ENCODE measurements at regions not wholly inside any gene's neighbourhood (a gene's known extent, or its start where the extent isn't known, plus 50 kb on each side); places are given as distances from the start of the nearest gene placed in this dataset.

DNA sequence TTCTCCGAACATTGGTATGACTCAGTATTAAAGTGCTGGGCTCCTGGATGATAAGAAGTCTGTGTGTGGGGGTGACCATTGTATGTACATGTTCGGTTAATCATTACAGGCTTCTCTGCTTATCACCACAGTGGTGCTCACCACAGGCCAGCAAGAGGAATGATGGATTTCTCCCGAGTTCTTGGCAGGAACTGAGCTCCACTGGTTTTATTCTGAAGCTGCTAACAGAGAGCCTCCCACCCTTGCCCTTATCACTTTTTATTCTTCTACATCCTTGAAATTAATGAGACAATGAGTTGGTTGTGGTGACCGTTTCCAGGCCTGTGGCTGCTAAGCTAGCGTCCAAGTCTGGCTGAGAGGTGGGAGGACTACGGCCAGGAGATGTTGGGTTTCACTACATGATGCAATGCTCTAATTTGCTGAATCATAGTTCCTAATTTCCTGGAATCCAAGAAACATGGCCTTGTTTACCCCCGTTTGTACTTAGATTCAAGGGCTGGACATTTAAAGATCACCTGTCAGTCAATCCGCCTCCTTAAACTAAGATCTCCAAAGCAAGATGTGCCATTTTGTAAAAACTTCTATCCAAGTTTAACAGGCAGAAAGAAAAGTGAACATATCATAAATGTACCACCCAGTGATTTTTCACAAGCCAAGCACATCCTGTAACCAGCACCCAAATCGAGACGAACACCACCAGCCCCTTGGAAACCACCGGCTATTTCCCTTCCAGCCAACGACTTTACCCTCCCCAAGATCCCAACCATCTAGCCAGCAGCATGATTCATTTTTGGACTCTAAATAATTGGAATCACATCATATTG lies 172.5 kb downstream of the FOXA2 start (continued):
- TF ChIP-seq, protein P1, sequence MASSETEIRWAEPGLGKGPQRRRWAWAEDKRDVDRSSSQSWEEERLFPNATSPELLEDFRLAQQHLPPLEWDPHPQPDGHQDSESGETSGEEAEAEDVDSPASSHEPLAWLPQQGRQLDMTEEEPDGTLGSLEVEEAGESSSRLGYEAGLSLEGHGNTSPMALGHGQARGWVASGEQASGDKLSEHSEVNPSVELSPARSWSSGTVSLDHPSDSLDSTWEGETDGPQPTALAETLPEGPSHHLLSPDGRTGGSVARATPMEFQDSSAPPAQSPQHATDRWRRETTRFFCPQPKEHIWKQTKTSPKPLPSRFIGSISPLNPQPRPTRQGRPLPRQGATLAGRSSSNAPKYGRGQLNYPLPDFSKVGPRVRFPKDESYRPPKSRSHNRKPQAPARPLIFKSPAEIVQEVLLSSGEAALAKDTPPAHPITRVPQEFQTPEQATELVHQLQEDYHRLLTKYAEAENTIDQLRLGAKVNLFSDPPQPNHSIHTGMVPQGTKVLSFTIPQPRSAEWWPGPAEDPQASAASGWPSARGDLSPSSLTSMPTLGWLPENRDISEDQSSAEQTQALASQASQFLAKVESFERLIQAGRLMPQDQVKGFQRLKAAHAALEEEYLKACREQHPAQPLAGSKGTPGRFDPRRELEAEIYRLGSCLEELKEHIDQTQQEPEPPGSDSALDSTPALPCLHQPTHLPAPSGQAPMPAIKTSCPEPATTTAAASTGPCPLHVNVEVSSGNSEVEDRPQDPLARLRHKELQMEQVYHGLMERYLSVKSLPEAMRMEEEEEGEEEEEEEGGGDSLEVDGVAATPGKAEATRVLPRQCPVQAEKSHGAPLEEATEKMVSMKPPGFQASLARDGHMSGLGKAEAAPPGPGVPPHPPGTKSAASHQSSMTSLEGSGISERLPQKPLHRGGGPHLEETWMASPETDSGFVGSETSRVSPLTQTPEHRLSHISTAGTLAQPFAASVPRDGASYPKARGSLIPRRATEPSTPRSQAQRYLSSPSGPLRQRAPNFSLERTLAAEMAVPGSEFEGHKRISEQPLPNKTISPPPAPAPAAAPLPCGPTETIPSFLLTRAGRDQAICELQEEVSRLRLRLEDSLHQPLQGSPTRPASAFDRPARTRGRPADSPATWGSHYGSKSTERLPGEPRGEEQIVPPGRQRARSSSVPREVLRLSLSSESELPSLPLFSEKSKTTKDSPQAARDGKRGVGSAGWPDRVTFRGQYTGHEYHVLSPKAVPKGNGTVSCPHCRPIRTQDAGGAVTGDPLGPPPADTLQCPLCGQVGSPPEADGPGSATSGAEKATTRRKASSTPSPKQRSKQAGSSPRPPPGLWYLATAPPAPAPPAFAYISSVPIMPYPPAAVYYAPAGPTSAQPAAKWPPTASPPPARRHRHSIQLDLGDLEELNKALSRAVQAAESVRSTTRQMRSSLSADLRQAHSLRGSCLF (CRISPR knock-in tag; IDR thresholded peaks at IDR 0.05; ENCODE audit: borderline replicate concordance): no peak
- no peak; the same call in 1 of the 2 replicates for TF ChIP-seq MBD4 (IDR thresholded peaks at IDR 0.05; ENCODE audit: borderline replicate concordance, low read length)
- TF ChIP-seq ZNF33A (CRISPR knock-in tag; IDR thresholded peaks at IDR 0.05; ENCODE audit: borderline replicate concordance): no peak
- TF ChIP-seq NCOA2 (CRISPR knock-in tag; IDR thresholded peaks at IDR 0.05): peak; percentile 93
- no peak for TF ChIP-seq YEATS4 (CRISPR knock-in tag; IDR thresholded peaks at IDR 0.05; ENCODE audit: borderline replicate concordance)
- TF ChIP-seq, protein P2, sequence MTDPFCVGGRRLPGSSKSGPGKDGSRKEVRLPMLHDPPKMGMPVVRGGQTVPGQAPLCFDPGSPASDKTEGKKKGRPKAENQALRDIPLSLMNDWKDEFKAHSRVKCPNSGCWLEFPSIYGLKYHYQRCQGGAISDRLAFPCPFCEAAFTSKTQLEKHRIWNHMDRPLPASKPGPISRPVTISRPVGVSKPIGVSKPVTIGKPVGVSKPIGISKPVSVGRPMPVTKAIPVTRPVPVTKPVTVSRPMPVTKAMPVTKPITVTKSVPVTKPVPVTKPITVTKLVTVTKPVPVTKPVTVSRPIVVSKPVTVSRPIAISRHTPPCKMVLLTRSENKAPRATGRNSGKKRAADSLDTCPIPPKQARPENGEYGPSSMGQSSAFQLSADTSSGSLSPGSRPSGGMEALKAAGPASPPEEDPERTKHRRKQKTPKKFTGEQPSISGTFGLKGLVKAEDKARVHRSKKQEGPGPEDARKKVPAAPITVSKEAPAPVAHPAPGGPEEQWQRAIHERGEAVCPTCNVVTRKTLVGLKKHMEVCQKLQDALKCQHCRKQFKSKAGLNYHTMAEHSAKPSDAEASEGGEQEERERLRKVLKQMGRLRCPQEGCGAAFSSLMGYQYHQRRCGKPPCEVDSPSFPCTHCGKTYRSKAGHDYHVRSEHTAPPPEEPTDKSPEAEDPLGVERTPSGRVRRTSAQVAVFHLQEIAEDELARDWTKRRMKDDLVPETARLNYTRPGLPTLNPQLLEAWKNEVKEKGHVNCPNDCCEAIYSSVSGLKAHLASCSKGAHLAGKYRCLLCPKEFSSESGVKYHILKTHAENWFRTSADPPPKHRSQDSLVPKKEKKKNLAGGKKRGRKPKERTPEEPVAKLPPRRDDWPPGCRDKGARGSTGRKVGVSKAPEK (CRISPR knock-in tag; IDR thresholded peaks at IDR 0.05; ENCODE audit: borderline replicate concordance): 0 out of 2 replicates have a peak, but pooled peaks have one; percentile 72
- TF ChIP-seq ZBTB20 (CRISPR knock-in tag; IDR thresholded peaks at IDR 0.05; ENCODE audit: borderline replicate concordance, low read depth): no peak
- TF ChIP-seq ZNF3 (CRISPR knock-in tag; IDR thresholded peaks at IDR 0.05): 0 out of 2 replicates have a peak, but pooled peaks have one; percentile 28
- peak; percentile 93 for TF ChIP-seq FOSL2 (CRISPR knock-in tag; IDR thresholded peaks at IDR 0.05)
- no peak for TF ChIP-seq PHF5A (CRISPR knock-in tag; IDR thresholded peaks at IDR 0.05; ENCODE audit: low read depth, unreplicated experiment)
- TF ChIP-seq RBFOX2 (IDR thresholded peaks at IDR 0.05; ENCODE audit: low read depth, low read length): peak; percentile 81
- TF ChIP-seq ZNF460 (CRISPR knock-in tag; IDR thresholded peaks at IDR 0.05; ENCODE audit: borderline replicate concordance): no peak
- no peak for TF ChIP-seq RELA (CRISPR knock-in tag; IDR thresholded peaks at IDR 0.05)
- TF ChIP-seq, protein P3, sequence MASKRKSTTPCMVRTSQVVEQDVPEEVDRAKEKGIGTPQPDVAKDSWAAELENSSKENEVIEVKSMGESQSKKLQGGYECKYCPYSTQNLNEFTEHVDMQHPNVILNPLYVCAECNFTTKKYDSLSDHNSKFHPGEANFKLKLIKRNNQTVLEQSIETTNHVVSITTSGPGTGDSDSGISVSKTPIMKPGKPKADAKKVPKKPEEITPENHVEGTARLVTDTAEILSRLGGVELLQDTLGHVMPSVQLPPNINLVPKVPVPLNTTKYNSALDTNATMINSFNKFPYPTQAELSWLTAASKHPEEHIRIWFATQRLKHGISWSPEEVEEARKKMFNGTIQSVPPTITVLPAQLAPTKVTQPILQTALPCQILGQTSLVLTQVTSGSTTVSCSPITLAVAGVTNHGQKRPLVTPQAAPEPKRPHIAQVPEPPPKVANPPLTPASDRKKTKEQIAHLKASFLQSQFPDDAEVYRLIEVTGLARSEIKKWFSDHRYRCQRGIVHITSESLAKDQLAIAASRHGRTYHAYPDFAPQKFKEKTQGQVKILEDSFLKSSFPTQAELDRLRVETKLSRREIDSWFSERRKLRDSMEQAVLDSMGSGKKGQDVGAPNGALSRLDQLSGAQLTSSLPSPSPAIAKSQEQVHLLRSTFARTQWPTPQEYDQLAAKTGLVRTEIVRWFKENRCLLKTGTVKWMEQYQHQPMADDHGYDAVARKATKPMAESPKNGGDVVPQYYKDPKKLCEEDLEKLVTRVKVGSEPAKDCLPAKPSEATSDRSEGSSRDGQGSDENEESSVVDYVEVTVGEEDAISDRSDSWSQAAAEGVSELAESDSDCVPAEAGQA (IDR thresholded peaks at IDR 0.05; ENCODE audit: low read depth): no peak
- TF ChIP-seq, protein P3 (CRISPR knock-in tag; IDR thresholded peaks at IDR 0.05; ENCODE audit: borderline replicate concordance): no peak

All from HepG2 (cell line).